ENCODE measurements at regions not wholly inside any gene's neighbourhood (a gene's known extent, or its start where the extent isn't known, plus 50 kb on each side); places are given as distances from the start of the nearest gene placed in this dataset.

DNA sequence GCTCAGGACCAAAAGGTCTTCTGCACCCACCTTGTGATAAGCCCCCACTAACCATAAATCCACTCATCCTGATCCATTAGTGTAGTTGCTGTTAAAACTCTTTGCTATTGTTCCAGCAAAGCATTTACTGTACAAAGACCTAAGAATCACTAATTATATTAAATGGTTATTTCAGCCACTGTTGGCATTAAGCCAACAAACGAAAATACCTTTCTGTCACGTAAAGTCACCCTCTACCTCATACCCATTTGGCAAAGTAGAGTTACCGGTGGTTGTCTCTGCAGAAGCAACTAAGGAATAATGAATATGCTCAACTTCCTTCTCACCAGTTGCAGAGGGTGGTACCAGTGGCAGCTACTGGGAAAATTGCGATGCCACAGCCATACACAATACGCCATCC is 224.5 kb downstream of the SP3 start:
- TF ChIP-seq FOXP1 (CRISPR knock-in tag; IDR thresholded peaks at IDR 0.05; ENCODE audit: borderline replicate concordance) (no peak), ELF4 (CRISPR knock-in tag; IDR thresholded peaks at IDR 0.05; ENCODE audit: low read depth) (no peak), MXD4 (CRISPR knock-in tag; IDR thresholded peaks at IDR 0.05; ENCODE audit: borderline replicate concordance) (no peak), NR3C1 (CRISPR knock-in tag; conservative IDR thresholded peaks at IDR 0.05; ENCODE audit: low read depth) (no peak), TP53 (CRISPR knock-in tag; IDR thresholded peaks at IDR 0.05) (no peak), SMAD3 (CRISPR knock-in tag; IDR thresholded peaks at IDR 0.05; ENCODE audit: borderline replicate concordance) (no peak), JUN (CRISPR knock-in tag; IDR thresholded peaks at IDR 0.05) (no peak), RELA (CRISPR knock-in tag; IDR thresholded peaks at IDR 0.05; ENCODE audit: borderline replicate concordance) (no peak), RORB (CRISPR knock-in tag; IDR thresholded peaks at IDR 0.05) (no peak), HMGA2 (CRISPR knock-in tag; IDR thresholded peaks at IDR 0.05) (no peak), ATF1 (CRISPR knock-in tag; IDR thresholded peaks at IDR 0.05) (no peak), JAZF1 (CRISPR knock-in tag; IDR thresholded peaks at IDR 0.05) (no peak), SP1 (CRISPR knock-in tag; conservative IDR thresholded peaks at IDR 0.05) (no peak)
- TF ChIP-seq, protein P1, sequence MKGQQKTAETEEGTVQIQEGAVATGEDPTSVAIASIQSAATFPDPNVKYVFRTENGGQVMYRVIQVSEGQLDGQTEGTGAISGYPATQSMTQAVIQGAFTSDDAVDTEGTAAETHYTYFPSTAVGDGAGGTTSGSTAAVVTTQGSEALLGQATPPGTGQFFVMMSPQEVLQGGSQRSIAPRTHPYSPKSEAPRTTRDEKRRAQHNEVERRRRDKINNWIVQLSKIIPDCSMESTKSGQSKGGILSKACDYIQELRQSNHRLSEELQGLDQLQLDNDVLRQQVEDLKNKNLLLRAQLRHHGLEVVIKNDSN (CRISPR knock-in tag; IDR thresholded peaks at IDR 0.05) = no peak
- TF ChIP-seq, protein P2, sequence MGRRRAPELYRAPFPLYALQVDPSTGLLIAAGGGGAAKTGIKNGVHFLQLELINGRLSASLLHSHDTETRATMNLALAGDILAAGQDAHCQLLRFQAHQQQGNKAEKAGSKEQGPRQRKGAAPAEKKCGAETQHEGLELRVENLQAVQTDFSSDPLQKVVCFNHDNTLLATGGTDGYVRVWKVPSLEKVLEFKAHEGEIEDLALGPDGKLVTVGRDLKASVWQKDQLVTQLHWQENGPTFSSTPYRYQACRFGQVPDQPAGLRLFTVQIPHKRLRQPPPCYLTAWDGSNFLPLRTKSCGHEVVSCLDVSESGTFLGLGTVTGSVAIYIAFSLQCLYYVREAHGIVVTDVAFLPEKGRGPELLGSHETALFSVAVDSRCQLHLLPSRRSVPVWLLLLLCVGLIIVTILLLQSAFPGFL (CRISPR knock-in tag; IDR thresholded peaks at IDR 0.05; ENCODE audit: borderline replicate concordance) = no peak
- TF ChIP-seq, protein P3, sequence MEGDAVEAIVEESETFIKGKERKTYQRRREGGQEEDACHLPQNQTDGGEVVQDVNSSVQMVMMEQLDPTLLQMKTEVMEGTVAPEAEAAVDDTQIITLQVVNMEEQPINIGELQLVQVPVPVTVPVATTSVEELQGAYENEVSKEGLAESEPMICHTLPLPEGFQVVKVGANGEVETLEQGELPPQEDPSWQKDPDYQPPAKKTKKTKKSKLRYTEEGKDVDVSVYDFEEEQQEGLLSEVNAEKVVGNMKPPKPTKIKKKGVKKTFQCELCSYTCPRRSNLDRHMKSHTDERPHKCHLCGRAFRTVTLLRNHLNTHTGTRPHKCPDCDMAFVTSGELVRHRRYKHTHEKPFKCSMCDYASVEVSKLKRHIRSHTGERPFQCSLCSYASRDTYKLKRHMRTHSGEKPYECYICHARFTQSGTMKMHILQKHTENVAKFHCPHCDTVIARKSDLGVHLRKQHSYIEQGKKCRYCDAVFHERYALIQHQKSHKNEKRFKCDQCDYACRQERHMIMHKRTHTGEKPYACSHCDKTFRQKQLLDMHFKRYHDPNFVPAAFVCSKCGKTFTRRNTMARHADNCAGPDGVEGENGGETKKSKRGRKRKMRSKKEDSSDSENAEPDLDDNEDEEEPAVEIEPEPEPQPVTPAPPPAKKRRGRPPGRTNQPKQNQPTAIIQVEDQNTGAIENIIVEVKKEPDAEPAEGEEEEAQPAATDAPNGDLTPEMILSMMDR (IDR thresholded peaks at IDR 0.05) = no peak
- TF ChIP-seq, protein P4, sequence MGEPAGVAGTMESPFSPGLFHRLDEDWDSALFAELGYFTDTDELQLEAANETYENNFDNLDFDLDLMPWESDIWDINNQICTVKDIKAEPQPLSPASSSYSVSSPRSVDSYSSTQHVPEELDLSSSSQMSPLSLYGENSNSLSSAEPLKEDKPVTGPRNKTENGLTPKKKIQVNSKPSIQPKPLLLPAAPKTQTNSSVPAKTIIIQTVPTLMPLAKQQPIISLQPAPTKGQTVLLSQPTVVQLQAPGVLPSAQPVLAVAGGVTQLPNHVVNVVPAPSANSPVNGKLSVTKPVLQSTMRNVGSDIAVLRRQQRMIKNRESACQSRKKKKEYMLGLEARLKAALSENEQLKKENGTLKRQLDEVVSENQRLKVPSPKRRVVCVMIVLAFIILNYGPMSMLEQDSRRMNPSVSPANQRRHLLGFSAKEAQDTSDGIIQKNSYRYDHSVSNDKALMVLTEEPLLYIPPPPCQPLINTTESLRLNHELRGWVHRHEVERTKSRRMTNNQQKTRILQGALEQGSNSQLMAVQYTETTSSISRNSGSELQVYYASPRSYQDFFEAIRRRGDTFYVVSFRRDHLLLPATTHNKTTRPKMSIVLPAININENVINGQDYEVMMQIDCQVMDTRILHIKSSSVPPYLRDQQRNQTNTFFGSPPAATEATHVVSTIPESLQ (CRISPR knock-in tag; IDR thresholded peaks at IDR 0.05) = no peak
- TF ChIP-seq, protein P5, sequence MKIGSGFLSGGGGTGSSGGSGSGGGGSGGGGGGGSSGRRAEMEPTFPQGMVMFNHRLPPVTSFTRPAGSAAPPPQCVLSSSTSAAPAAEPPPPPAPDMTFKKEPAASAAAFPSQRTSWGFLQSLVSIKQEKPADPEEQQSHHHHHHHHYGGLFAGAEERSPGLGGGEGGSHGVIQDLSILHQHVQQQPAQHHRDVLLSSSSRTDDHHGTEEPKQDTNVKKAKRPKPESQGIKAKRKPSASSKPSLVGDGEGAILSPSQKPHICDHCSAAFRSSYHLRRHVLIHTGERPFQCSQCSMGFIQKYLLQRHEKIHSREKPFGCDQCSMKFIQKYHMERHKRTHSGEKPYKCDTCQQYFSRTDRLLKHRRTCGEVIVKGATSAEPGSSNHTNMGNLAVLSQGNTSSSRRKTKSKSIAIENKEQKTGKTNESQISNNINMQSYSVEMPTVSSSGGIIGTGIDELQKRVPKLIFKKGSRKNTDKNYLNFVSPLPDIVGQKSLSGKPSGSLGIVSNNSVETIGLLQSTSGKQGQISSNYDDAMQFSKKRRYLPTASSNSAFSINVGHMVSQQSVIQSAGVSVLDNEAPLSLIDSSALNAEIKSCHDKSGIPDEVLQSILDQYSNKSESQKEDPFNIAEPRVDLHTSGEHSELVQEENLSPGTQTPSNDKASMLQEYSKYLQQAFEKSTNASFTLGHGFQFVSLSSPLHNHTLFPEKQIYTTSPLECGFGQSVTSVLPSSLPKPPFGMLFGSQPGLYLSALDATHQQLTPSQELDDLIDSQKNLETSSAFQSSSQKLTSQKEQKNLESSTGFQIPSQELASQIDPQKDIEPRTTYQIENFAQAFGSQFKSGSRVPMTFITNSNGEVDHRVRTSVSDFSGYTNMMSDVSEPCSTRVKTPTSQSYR (CRISPR knock-in tag; IDR thresholded peaks at IDR 0.05) = no peak
- TF ChIP-seq, protein P6, sequence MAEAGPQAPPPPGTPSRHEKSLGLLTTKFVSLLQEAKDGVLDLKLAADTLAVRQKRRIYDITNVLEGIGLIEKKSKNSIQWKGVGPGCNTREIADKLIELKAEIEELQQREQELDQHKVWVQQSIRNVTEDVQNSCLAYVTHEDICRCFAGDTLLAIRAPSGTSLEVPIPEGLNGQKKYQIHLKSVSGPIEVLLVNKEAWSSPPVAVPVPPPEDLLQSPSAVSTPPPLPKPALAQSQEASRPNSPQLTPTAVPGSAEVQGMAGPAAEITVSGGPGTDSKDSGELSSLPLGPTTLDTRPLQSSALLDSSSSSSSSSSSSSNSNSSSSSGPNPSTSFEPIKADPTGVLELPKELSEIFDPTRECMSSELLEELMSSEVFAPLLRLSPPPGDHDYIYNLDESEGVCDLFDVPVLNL (CRISPR knock-in tag; IDR thresholded peaks at IDR 0.05; ENCODE audit: borderline replicate concordance, low read depth) = no peak
- no peaks in the 10 kb centered on the region; the same call in 1 of the 2 replicates for H3K27me3 Mint-ChIP-seq (ENCODE audit: low read depth)
- DNase-seq (ENCODE audit: low spot score) = no peak
- no peak overlapping the region for H3K27ac Mint-ChIP-seq
- ATAC-seq = no peak
- ChIA-PET POLR2A (no interaction called here), CTCF (no interaction called here)
- no peaks in the 10 kb centered on the region for H3K4me1 Mint-ChIP-seq
- H3K9me3 Mint-ChIP-seq = peaks cover 5% of the 10 kb centered on the region
- H3K4me3 Mint-ChIP-seq = no peak overlapping the region
- peaks cover 3% of the 10 kb centered on the region for H3K36me3 Mint-ChIP-seq

Measured in WTC11 (cell line).